NCI-H2081 treated with DMSO at 0.1 percent for 48 hours (cell line): ENCODE measurements at regions not wholly inside any gene's neighbourhood (a gene's known extent, or its start where the extent isn't known, plus 50 kb on each side); places are given as distances from the start of the nearest gene placed in this dataset.

Source experiments
- DNase-seq: peaks from one replicate; lab custom pipeline; 2025; lab: John Stamatoyannopoulos, UW

GRCh38 chr4:183763990-183764754 lies 105.1 kb downstream of the TRAPPC11 start:
- DNase-seq = no peak

DNA sequence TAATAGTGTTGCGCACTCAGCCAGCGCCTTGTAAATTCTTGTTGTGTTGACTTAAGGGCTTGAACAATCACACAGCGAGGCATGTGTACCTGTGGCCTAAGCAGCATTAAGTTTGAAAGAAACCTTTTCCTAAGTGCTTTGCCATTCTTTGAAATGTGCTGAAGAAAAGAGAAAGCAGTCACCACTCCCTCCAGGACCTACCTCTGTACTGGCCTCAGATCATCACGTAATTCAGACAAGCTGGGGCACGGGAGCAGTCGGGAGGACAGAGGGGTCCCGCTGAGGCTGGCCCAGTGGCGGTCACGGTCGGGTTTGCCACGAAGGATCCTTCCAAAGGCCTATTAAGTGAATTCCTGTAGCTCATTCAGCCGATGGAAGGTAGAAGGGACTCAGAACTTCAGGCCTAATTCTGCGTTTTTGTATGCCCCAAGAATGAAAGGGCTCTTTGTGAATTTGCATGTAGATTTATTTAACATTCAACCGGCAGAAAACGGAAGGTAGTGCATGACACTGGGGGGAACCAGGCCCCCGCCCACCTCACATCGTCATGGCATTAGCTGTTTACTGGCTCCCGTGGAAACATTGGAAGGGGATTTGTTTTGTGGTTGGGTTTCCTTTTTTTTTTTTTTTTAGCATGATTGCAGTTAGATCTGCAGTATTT lies 106.3 kb downstream of the TRAPPC11 start:
- DNase-seq = no peak

GRCh38 chr4:183766140-183766539 lies 107.0 kb downstream of the TRAPPC11 start:
- DNase-seq = no peak

- DNase-seq = no peak
These were observed 111.8 kb downstream of the TRAPPC11 start for GRCh38 chr4:183770906-183771305.

- no peak for DNase-seq
These were observed 113.3 kb downstream of the TRAPPC11 start for GRCh38 chr4:183772361-183772760.

DNA sequence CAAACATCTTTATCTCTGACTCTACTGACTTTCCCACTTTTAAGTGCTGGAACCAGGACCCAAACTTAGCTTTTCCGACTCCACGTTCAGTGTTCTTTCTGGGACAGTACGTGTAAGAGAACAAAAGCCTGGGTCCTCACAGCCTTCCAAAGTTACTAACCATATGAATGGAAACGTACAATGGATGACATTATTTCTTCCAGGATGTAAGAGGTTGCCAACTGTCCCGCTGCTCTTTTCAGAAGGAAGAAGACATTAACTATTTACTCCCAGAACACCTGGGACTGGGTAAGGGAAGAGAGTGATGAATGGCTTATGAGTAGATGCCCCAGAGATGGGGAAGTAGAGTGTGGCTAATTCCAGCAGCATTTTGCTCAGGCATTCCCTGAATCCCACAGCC lies 114.7 kb downstream of the TRAPPC11 start:
- no peak for DNase-seq

DNA sequence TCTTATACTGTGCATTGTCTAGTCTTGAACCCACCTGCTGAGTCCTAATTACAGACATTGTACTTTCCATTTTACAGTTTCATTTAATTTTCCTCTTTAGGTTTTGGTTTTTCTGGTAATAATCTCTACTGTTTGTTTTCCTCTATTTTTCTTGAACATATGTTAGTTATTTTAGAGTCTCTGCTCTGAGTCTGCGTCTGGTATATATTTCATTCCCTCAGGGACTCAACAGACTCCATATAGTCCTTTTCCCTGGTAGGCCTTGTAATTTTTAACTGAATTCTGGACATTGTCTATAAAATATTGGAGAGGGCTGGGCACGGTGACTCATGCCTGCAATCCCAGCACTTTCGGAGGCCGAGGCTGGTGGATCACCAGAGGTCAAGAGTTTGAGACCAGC lies 121.8 kb upstream of the STOX2 start:
- DNase-seq = no peak

GRCh38 chr4:183783991-183784553 lies 121.0 kb upstream of the STOX2 start:
- DNase-seq = no peak

GRCh38 chr4:183788308-183788905 lies 116.7 kb upstream of the STOX2 start:
- no peak for DNase-seq

DNA sequence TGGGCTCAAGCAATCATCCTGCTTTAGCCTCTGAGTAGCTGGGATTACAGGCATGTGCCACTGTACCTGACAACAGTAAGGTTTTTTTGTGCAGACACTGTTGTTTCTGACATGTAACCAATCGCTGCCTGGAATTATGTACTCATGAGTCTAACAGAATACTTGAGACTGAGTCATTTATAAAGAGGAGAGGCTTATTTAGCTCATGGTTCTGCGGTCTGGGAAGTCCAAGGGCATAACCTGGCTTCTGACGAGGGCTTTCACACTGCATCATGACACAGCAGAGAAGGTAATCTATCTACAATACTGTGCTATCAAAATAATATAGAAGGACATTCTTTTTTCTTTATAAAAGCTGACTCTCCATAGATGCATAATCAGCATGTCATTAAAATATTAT lies 115.5 kb upstream of the STOX2 start:
- DNase-seq = no peak

- no peak for DNase-seq
These were observed 114.4 kb upstream of the STOX2 start for GRCh38 chr4:183790661-183791060.

DNA sequence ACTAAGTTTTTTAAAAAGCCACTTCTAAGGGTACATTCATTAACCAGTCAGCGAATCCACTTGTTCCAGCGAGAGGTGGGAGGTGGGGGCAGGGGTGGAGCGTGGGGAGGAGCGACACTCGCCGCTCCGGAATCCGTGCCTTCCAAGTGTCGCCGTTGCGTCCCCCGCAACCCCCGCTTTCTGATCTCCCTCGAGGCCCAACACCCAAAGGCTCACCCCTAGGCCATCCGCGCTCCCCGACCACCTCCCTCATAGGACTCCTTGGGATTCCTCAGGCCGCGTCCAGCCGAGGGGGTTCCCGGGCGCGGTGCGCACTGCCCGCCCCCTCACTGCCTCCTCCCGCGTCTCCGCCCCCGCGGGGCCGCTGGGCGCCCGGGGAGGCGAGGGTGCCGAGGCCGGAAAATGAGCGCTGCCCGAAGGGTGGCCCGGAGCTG lies 108.1 kb upstream of the STOX2 start:
- no peak for DNase-seq

DNA sequence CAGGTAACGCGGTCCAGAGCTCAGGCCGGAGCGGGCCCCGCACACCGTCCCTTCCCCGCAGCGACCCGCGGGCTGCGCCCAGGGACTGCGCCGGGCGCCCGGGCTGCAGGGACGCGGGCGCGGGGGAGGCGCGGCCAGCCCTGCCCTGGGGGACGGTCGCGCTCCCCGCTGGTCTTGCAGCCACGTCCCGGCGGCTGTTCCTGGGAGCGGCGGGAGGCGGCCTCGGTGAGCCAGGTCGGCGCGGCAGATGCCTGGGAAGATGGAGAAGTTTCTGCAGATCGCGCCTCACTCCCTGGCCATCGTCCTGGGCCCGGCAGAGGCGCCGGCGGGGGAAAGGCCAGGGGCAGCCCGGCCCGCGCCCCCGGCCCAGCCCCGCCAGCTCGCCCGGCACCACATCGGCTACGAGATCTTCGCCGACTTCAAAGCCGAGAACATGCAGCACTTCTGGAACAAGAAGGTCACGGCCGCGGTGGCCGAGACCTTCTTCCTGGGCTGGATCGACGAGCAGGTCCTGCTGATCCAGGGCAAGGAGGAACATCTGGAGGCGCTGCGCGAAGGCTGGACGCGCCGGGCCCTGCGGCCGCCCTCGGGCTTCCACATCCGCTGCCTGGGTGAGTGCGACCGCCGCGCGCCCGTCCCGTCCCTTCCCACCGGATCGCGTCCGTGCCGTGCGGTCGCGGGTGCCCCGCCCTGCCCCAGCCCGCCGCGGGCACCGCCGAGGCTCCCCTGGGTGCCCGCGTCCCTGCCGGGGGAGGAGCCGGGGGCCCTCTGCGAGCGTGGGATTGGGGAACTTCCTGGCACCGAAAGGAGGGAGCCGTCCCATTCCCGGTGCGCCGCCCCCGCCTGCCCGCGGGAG lies 107.4 kb upstream of the STOX2 start:
- no peak for DNase-seq

DNA sequence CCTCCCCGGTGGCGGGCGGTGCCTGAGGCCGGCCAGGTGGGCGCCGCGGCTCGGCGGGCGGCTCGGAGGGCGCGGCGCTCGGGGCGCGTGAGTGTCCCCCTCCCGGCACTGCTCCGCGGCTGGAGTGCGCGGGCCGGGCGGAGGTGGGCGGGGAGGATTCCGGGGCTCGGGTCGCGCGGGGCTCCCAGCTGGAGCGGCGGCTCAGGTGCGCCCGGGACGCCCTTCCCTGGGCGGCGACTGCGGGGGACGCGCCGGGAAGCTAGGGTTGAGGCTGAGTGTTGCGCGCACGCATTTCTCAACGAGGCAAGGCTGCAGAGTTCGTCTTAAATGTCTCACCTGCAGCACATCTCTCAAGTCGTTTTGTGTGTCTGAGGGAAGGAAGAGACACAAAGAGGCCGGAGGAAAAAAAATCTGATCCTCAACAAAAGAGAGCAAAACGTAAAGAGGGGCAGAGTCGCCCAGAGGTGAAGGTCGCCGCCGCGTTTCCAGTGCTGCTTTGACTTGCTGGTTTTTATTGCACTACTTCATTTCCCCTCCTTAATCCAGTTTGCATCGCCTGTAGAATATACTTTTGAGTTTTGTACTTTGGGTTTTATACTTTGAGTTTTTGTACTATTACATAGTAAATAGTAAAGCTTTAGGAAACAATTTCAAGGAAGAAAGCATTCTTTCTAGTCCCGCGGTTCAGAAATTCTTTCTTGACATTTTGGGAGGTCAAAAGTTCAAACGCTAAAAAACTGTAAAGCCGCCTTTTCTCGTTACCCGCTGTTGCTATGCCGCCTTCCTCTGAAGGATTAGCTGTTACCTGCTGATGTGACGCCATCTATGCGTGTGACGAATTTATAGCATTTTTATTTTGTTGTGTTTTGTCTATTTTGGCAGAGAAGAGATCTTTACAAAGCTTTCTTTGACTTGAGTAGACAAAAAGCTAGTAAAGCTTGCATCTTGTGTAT lies 106.5 kb upstream of the STOX2 start:
- no peak for DNase-seq

GRCh38 chr4:183801457-183802165 lies 103.5 kb upstream of the STOX2 start:
- no peak for DNase-seq

- no peak for DNase-seq
These were observed 98.8 kb upstream of the STOX2 start for GRCh38 chr4:183806341-183806740.

DNA sequence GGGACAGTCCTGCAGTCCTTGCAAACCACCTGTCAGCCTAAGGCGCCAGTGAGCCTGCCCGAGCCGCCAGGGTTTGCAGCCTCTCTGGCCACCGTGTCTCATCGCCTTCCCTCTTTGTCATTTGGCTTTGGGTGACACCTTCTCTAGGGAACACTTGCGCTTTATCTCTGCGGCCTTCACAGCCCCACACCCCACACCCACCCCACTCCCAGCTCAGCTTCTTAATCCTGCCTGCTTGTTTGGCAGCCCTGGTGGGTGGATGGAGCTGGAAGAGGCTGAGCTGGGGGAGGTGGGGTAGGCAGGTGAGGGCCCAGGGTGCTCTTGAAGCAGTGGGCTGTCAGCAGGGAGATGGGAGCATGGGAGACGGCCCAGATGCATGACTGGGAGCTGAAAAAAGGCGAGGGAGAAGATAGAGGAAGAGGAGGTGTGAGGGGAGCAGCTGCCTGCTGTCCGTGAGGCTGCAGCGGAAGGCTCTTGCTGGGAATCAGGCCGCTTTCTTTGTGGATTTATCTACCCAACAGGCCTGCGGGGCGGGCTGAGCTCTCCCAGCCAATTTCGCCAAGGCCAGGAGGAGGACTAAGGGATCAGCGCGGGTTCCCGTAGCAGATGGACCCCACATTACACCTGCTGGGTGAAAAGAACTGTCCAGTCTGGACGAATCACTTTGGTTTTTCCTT lies 97.5 kb upstream of the STOX2 start:
- no peak for DNase-seq

GRCh38 chr4:183808097-183808456 lies 97.0 kb upstream of the STOX2 start:
- no peak for DNase-seq

GRCh38 chr4:183812567-183812966 lies 92.5 kb upstream of the STOX2 start:
- no peak for DNase-seq

DNA sequence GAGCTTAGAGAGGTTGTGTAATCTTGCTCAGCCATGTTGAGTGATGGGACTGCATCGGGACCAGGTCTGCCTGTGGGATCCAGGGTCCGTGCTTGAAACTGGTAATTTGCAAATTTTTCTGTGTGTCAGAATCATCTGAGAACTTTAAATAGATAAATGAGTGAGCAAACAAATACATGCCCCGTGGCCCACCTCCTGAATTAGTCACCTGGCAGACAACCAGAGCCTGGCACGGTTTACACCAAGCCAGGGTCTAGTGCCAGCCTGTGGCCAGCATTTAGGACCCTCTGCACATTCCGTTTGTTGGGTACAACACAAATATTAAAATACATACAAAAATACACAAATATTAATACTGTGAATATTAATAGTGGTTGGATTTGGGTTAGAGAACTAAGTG lies 90.6 kb upstream of the STOX2 start:
- DNase-seq = no peak
